GM19395 (cell line): ENCODE measurements at regions not wholly inside any gene's neighbourhood (a gene's known extent, or its start where the extent isn't known, plus 50 kb on each side); places are given as distances from the start of the nearest gene placed in this dataset.
A peak's percentile ranks its signal among the peaks of the same experiment; 100 is the strongest.

ENCODE experiments used
- ATAC-seq: cut with Tn5 transposase; IDR thresholded peaks from one replicate; pipeline ENCODE4 v1.9.1; 2021; ENCODE audit warnings: mild to moderate bottlenecking, moderate library complexity; ENCODE audit not compliant: unreplicated experiment

GRCh38 chr4:11342401-11342800 lies 86.3 kb downstream of the HS3ST1 start:
- ATAC-seq = no peak

GRCh38 chr4:11341337-11342043 lies 87.2 kb downstream of the HS3ST1 start:
- ATAC-seq = no peak

- ATAC-seq = peak; percentile 47
Observed at GRCh38 chr4:11338956-11339782, 89.5 kb downstream of the HS3ST1 start.

GRCh38 chr4:11337287-11337686 lies 91.4 kb downstream of the HS3ST1 start:
- no peak for ATAC-seq

DNA sequence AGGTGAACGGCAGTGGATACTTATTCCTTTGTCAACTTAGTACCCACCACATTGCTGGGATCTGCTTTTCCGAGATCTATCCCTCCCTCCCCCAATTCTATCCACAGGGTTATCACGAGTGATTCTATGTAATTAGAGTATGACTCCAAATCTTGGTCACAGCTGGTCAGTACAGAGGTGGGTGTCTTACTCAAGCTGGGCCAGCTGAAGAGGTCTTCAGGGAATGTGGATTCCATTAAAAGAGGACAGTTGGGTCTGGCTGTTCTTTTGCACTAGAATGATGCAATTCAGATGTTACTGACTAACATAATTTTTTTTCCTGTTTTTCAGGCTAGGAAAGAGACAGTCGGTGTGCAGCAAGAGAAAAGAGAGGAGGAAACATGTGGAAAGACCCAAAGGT lies 92.3 kb downstream of the HS3ST1 start:
- no peak for ATAC-seq

DNA sequence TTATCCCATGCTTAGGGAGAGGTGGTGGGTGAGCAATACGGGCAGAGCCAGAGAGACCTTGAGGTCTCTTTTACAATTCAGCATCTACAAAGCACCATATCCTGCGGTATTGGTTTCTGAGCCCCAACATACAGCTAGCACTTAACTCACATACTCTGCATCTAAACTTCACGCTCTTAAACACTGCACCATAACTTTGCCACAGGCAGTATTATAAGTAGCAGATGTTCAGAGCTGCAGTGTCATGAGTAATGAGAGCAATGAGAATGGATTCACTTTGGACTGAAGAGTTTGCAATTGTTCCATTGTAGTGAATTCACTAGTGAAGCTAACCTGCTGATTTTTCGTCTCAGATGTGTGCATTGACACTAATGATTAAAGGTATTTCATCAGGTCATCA lies 93.8 kb downstream of the HS3ST1 start:
- no peak for ATAC-seq

- ATAC-seq = no peak
Observed at GRCh38 chr4:11328401-11328800, 100.3 kb downstream of the HS3ST1 start.

DNA sequence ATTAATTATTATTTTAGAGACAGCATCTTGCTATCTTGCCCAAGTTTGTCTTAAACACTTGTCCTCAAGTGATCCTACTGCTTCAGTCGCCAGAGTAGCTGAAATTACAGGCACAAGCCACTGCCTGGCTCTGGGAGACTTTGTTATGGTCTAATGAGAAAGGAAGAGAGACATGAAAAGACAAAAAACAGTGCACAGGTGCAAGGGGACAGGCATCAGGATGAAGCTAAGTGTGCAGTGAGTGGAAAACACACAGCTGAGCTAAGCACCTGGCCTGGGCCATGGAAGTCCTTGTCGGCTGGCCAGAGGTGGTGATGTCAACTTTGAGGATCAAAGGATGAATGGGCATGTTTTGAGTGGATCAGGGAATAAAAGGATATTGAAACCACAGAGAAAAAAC lies 102.7 kb downstream of the HS3ST1 start:
- ATAC-seq = no peak

- no peak for ATAC-seq
Observed at GRCh38 chr4:11323771-11324170, 104.9 kb downstream of the HS3ST1 start.

GRCh38 chr4:11313157-11313943 lies 115.3 kb downstream of the HS3ST1 start:
- no peak for ATAC-seq

DNA sequence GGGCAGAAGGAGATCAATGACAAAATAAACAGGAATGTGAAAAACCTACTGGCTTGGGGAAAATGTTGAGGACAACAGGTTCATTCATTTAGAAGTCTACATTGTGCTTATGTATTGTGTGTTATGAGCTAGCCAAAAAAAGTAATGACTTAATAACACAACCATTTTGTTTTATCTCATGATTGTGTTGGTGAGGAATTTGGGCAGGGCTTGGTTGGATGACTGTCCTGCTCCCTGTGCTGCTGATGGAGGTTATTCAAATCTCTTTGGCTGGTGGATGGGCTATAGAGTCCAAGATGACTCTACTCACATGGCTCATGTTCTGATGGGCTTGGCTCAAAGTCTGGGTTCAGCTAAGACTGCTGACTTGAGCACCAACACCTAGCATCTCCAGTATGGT lies 116.3 kb downstream of the HS3ST1 start:
- ATAC-seq = no peak

- no peak for ATAC-seq
Observed at GRCh38 chr4:11301075-11301660, 127.5 kb downstream of the HS3ST1 start.

DNA sequence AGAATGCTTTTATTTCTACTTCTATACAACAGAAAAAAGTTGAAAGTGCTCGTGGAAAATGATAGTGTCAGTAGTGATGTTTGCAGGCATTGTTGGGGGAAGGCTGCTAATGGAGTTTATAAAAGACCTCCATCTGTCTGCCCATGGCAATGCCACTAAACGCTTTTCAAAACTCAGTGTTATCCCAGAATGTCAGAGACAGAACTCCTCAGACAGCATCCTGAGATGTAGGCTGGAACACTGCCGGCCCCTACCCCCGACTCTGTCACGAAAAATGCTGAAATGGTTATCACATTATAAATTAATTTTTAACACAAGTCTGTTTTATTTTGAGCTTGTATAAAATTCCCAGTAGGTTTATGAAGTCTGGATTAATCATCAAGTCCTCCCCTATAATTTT lies 128.9 kb downstream of the HS3ST1 start:
- ATAC-seq = no peak

- no peak for ATAC-seq
Observed at GRCh38 chr4:11299016-11299415, 129.7 kb downstream of the HS3ST1 start.

GRCh38 chr4:11298451-11298850 lies 130.2 kb downstream of the HS3ST1 start:
- no peak for ATAC-seq

GRCh38 chr4:11297627-11298026 lies 131.1 kb downstream of the HS3ST1 start:
- ATAC-seq = no peak

DNA sequence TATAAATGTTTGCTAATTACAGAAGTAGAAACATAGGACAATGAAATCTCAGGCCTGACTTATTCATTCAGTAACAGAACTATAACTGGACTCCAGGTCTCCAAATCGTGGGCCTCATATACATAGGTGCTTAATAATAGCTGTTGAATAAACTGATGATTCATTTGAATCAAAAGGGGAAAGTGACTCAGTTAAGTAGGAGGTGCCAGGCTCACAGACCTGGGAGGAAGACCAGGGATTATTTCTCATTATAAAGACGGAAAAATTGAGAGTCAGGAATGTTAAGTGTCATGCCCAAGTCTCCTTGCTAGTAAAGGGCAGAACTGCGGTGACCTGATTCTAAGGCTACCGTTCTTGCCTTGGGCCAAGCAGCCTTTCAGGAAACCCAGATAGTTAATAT lies 131.5 kb downstream of the HS3ST1 start:
- ATAC-seq = no peak

GRCh38 chr4:11293866-11294265 lies 134.8 kb downstream of the HS3ST1 start:
- no peak for ATAC-seq

DNA sequence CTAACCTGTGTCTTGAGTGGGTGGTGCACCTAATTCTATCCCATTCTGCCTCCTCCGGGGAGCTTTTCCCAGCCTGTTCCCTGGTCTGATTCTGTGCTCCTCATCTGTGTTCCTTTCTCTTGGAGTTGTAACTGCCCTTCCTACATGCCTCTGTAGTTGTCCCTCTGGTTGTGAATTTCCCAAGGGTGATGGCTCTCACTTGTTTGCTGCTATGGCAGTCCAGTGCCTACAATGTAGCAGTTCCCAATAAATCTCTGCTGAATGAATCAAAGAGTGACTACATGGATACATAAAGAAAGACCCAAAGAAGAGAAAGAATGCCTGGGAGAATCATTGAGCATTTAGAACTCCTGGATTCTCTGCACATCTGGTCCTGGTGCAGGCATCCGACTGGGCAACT lies 141.6 kb downstream of the HS3ST1 start:
- ATAC-seq = peak; percentile 18

DNA sequence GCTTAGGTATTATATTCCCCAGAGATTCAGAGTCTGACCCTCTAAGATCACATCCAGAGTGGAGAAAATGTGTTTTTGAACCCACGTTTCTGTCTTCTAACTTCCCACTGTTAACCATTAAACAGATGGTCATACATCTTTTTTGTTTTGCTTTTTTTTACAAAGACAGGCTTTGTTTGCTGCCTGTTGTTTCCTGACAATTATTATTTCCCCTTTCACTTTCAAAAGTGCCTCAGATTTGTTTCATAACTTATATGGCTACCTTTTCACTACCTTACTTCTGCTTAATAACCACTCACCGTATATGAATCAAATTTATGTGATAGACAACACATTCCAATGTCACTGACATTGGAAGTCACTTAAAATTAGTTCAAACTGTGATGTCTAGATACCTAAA lies 142.2 kb downstream of the HS3ST1 start:
- peak; percentile 84 for ATAC-seq

DNA sequence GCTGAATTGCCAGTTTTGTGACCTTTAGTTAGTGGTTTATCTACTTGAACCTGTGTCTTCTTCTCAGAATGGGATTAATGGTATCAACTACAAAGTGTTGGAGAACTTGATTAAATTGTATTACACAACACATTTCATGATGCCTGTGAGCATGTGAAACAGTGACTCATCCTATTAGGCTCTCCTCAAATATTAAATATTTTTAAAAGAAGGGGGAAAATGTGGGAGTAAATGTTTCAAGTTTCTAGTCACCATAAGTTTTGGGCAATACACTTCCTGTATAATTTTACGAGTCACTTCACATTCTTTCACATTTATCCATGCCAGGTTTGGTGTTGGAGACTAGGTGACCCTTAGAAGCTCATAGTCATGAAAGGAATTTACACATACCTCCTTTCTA lies 147.0 kb downstream of the HS3ST1 start:
- no peak for ATAC-seq
